OCI-LY3 (cell line): ENCODE measurements at regions not wholly inside any gene's neighbourhood (a gene's known extent, or its start where the extent isn't known, plus 50 kb on each side); places are given as distances from the start of the nearest gene placed in this dataset.

Experiments used
- CTCF ChIP-seq: fragments of 200-600, 300-600 bp; sonication (generic); IDR thresholded peaks from 2 replicates; pipeline ENCODE4 v1.5.1; 2014; ENCODE audit warnings: antibody characterized with exemption, low read length, low read depth
- EZH2phosphoT487 ChIP-seq: fragments of 200-600 bp; shearing (Covaris generic); IDR thresholded peaks from 2 replicates; pipeline ENCODE4 v1.6.1; 2018; ENCODE audit warnings: antibody characterized with exemption, mixed run types, low read depth

- TF ChIP-seq CTCF, result no peak
- no peak for TF ChIP-seq EZH2phosphoT487
These were observed 199.9 kb downstream of the GATA3 start for GRCh38 chr10:8254350-8254749.
